ENCODE measurements at regions not wholly inside any gene's neighbourhood (a gene's known extent, or its start where the extent isn't known, plus 50 kb on each side); places are given as distances from the start of the nearest gene placed in this dataset.

GRCh38 chr13:53499576-53500133 lies 471.0 kb downstream of the OLFM4 start:
- Histone ChIP-seq H3K27me3 (ENCODE audit: insufficient read depth in 3 of 3, low read length in 2 of 3) (no peaks in the 10 kb centered on the region), H3K4me1 (no peaks in the 10 kb centered on the region), H3K9me3 (no peaks in the 10 kb centered on the region), H3K27ac (no peak overlapping the region), H3K4me3 (no peak overlapping the region), H3K36me3 (ENCODE audit: insufficient read depth in 1 of 2, low read depth in 1 of 2) (no peaks in the 10 kb centered on the region)
- 53 to 56% (median 54%) methylated on average over 3 of the region's 3 CpGs for WGBS, 3 donors
- intact Hi-C loops (cut with DNase I) = no loop called here
- DNase-seq = no peak
- ATAC-seq = no peak
- no peak for TF ChIP-seq CTCF (IDR thresholded peaks at IDR 0.05)

GRCh38 chr13:53501387-53501786 lies 472.8 kb downstream of the OLFM4 start:
- Histone ChIP-seq H3K27ac (no peak overlapping the region), H3K4me3 (no peak overlapping the region), H3K27me3 (ENCODE audit: insufficient read depth in 3 of 3, low read length in 2 of 3) (no peaks in the 10 kb centered on the region), H3K4me1 (no peaks in the 10 kb centered on the region), H3K36me3 (ENCODE audit: insufficient read depth in 1 of 2, low read depth in 1 of 2) (no peaks in the 10 kb centered on the region), H3K9me3 (no peaks in the 10 kb centered on the region)
- no peak for TF ChIP-seq CTCF (IDR thresholded peaks at IDR 0.05)
- ATAC-seq (no peak), DNase-seq (no peak)
- intact Hi-C loops (cut with DNase I) = no loop called here

- intact Hi-C loops (cut with DNase I) = no loop called here
- ATAC-seq (no peak), DNase-seq (no peak)
- Histone ChIP-seq H3K4me3 (no peak overlapping the region), H3K27me3 (ENCODE audit: insufficient read depth in 3 of 3, low read length in 2 of 3) (no peaks in the 10 kb centered on the region), H3K4me1 (no peaks in the 10 kb centered on the region), H3K9me3 (no peaks in the 10 kb centered on the region), H3K36me3 (ENCODE audit: insufficient read depth in 1 of 2, low read depth in 1 of 2) (no peaks in the 10 kb centered on the region), H3K27ac (no peak overlapping the region)
- WGBS, 3 donors = 21 to 27% (median 26%) methylated on average over 4 of the region's 4 CpGs
- TF ChIP-seq CTCF (IDR thresholded peaks at IDR 0.05) = no peak
Observed at GRCh38 chr13:53507741-53508140, 479.1 kb downstream of the OLFM4 start.

GRCh38 chr13:53512635-53513034 lies 484.0 kb downstream of the OLFM4 start:
- Histone ChIP-seq H3K36me3 (ENCODE audit: insufficient read depth in 1 of 2, low read depth in 1 of 2) (no peaks in the 10 kb centered on the region), H3K27me3 (ENCODE audit: insufficient read depth in 3 of 3, low read length in 2 of 3) (no peaks in the 10 kb centered on the region), H3K4me1 (no peaks in the 10 kb centered on the region), H3K9me3 (no peaks in the 10 kb centered on the region), H3K27ac (no peak overlapping the region), H3K4me3 (no peak overlapping the region)
- no peak for ATAC-seq
- 31 to 45% (median 32%) methylated on average over 1 of the region's 1 CpG for WGBS, 3 donors
- intact Hi-C loops (cut with DNase I) = no loop called here
- TF ChIP-seq CTCF (IDR thresholded peaks at IDR 0.05) = no peak
- no peak for DNase-seq

GRCh38 chr13:53513226-53513625 lies 484.6 kb downstream of the OLFM4 start:
- Histone ChIP-seq H3K4me1 (no peaks in the 10 kb centered on the region), H3K9me3 (no peaks in the 10 kb centered on the region), H3K36me3 (ENCODE audit: insufficient read depth in 1 of 2, low read depth in 1 of 2) (no peaks in the 10 kb centered on the region), H3K27me3 (ENCODE audit: insufficient read depth in 3 of 3, low read length in 2 of 3) (no peaks in the 10 kb centered on the region), H3K4me3 (no peak overlapping the region), H3K27ac (no peak overlapping the region)
- intact Hi-C loops (cut with DNase I) = no loop called here
- TF ChIP-seq CTCF (IDR thresholded peaks at IDR 0.05) = no peak
- ATAC-seq = no peak
- DNase-seq = no peak
- WGBS, 3 donors = 21 to 33% (median 25%) methylated on average over 4 of the region's 4 CpGs

Measured in psoas muscle (tissue), 7 donors.